Neural cell (in vitro differentiated cells): ENCODE measurements at regions not wholly inside any gene's neighbourhood (a gene's known extent, or its start where the extent isn't known, plus 50 kb on each side); places are given as distances from the start of the nearest gene placed in this dataset.

ENCODE experiments used
- H2AFZ ChIP-seq: fragments of 200-600, 300-800 bp; sonication (generic), shearing (Covaris generic); 2 replicates; pipeline ENCODE4 v1.6.0; 2014; ENCODE audit warnings: low read depth, mild to moderate bottlenecking, antibody characterized with exemption, low read length, moderate library complexity
- H3F3A ChIP-seq: fragments of 200-600 bp; shearing (Covaris generic); 2 replicates; pipeline ENCODE4 v1.6.1; 2016; ENCODE audit warnings: mild to moderate bottlenecking, moderate library complexity, mixed read lengths, antibody characterized with exemption, low read length; ENCODE audit not compliant: insufficient read depth, poor library complexity, severe bottlenecking
- H3K27ac ChIP-seq: fragments of 200-600, 300-800 bp; sonication (generic), shearing (Covaris generic); 2 replicates; pipeline ENCODE4 v1.5.1; 2014; ENCODE audit warnings: mild to moderate bottlenecking, low read length, moderate library complexity
- H3K27me3 ChIP-seq: fragments of 300-800, 200-600 bp; sonication (generic), shearing (Covaris generic); 2 replicates; pipeline ENCODE4 v1.6.0; 2014; ENCODE audit warnings: mild to moderate bottlenecking, low read depth, low read length, moderate library complexity; ENCODE audit not compliant: insufficient read depth
- H3K36me3 ChIP-seq: fragments of 300-800, 200-600 bp; sonication (generic), shearing (Covaris generic); 2 replicates; pipeline ENCODE4 v1.5.1; 2014; ENCODE audit warnings: mild to moderate bottlenecking, antibody characterized with exemption, low read length, moderate library complexity; ENCODE audit not compliant: insufficient read depth
- H3K4me2 ChIP-seq: fragments of 300-800, 200-600 bp; sonication (generic), shearing (Covaris generic); 2 replicates; pipeline ENCODE4 v1.6.0; 2014; ENCODE audit warnings: mild to moderate bottlenecking, low read length
- H3K4me3 ChIP-seq: fragments of 300-800, 200-600 bp; sonication (generic), shearing (Covaris generic); 2 replicates; pipeline ENCODE4 v1.5.1; 2014; ENCODE audit warnings: mild to moderate bottlenecking, low read length, moderate library complexity
- H3K79me2 ChIP-seq: fragments of 200-600 bp; shearing (Covaris generic); replicated peaks from 2 replicates; pipeline ENCODE4 v1.6.0; 2014; ENCODE audit warnings: mild to moderate bottlenecking, low read length, moderate library complexity; ENCODE audit not compliant: insufficient read depth
- H3K9ac ChIP-seq: fragments of 300-800, 200-600 bp; sonication (generic), shearing (Covaris generic); 2 replicates; pipeline ENCODE4 v1.6.1; 2016; ENCODE audit warnings: mild to moderate bottlenecking, low read length, mixed read lengths
- H3K9me2 ChIP-seq: fragments of 200-600 bp; shearing (Covaris generic); 2 replicates; pipeline ENCODE4 v1.6.1; 2016; ENCODE audit warnings: mild to moderate bottlenecking, low read length, mixed read lengths; ENCODE audit not compliant: insufficient read depth
- H3K9me3 ChIP-seq: fragments of 200-600, 300-800 bp; sonication (generic), shearing (Covaris generic); 2 replicates; pipeline ENCODE4 v1.6.1; 2016; ENCODE audit warnings: mild to moderate bottlenecking, mixed run types, low read length, moderate library complexity, mixed read lengths
- H4K20me1 ChIP-seq: fragments of 200-600 bp; shearing (Covaris generic); 2 replicates; pipeline ENCODE4 v1.6.1; 2016; ENCODE audit warnings: mild to moderate bottlenecking, mixed run types; ENCODE audit not compliant: insufficient read depth
- CTCF ChIP-seq: fragments of 450-650 bp; IDR thresholded peaks from 2 replicates; pipeline ENCODE4 v1.5.1; 2014; ENCODE audit warnings: antibody characterized with exemption, mild to moderate bottlenecking, moderate library complexity; ENCODE audit not compliant: poor library complexity, severe bottlenecking
- EP300 ChIP-seq: fragments of 450-650 bp; conservative IDR thresholded peaks from 2 replicates; pipeline ENCODE4 v1.6.1; 2014; ENCODE audit warnings: antibody characterized with exemption, mild to moderate bottlenecking, moderate library complexity; ENCODE audit not compliant: poor library complexity, severe bottlenecking
- EZH2 ChIP-seq: fragments of 200-600, 300-800 bp; shearing (Covaris generic), sonication (generic); IDR thresholded peaks from 2 replicates; pipeline ENCODE4 v1.6.1; 2014; ENCODE audit warnings: antibody characterized with exemption, low read length, borderline replicate concordance, mild to moderate bottlenecking; ENCODE audit not compliant: insufficient read depth, poor library complexity, severe bottlenecking
- MXI1 ChIP-seq: fragments of 450-650 bp; conservative IDR thresholded peaks from 2 replicates; pipeline ENCODE4 v1.6.1; 2014; ENCODE audit warnings: antibody characterized with exemption, mild to moderate bottlenecking; ENCODE audit not compliant: poor library complexity, severe bottlenecking
- POLR2AphosphoS5 ChIP-seq: IDR thresholded peaks from 2 replicates; pipeline ENCODE4 v1.6.1; 2012
- RAD21 ChIP-seq: fragments of 450-650 bp; conservative IDR thresholded peaks from 2 replicates; pipeline ENCODE4 v1.6.1; 2014; ENCODE audit warnings: antibody characterized with exemption, mild to moderate bottlenecking, moderate library complexity
- REST ChIP-seq: IDR thresholded peaks from 2 replicates; pipeline ENCODE4 v1.6.1; 2012; ENCODE audit warnings: borderline replicate concordance
- SMC3 ChIP-seq: fragments of 450-650 bp; conservative IDR thresholded peaks from 2 replicates; pipeline ENCODE4 v1.6.1; 2014; ENCODE audit warnings: antibody characterized with exemption, mild to moderate bottlenecking, moderate library complexity; ENCODE audit not compliant: poor library complexity
- TAF1 ChIP-seq: IDR thresholded peaks from 2 replicates; pipeline ENCODE4 v1.6.1; 2012; ENCODE audit warnings: low read depth

- TF ChIP-seq RAD21 (no peak), SMC3 (no peak), EP300 (no peak), TAF1 (no peak), POLR2AphosphoS5 (no peak), REST (no peak), CTCF (no peak), EZH2 (no peak), MXI1 (no peak)
- no peaks in the 10 kb centered on the region for H4K20me1 ChIP-seq
- H3K4me2 ChIP-seq: no peak overlapping the region
- no peaks in the 10 kb centered on the region for H3K27me3 ChIP-seq
- no peak overlapping the region for H3K27ac ChIP-seq
- H3K79me2 ChIP-seq: no peaks in the 10 kb centered on the region
- H3F3A ChIP-seq: no peaks in the 10 kb centered on the region
- no peaks in the 10 kb centered on the region for H3K9me3 ChIP-seq
- no peak overlapping the region for H3K9ac ChIP-seq
- H3K9me2 ChIP-seq: no peaks in the 10 kb centered on the region
- no peak overlapping the region for H2AFZ ChIP-seq
- no peaks in the 10 kb centered on the region for H3K36me3 ChIP-seq
- H3K4me3 ChIP-seq: no peak overlapping the region
Measured at GRCh38 chr13:74278901-74279300, 144.7 kb upstream of the KLF12 start.

- Histone ChIP-seq H3K9me2 (no peaks in the 10 kb centered on the region), H3K27ac (no peak overlapping the region), H3K9ac (no peak overlapping the region), H3K36me3 (no peaks in the 10 kb centered on the region), H3K4me2 (no peak overlapping the region), H4K20me1 (no peaks in the 10 kb centered on the region), H2AFZ (no peak overlapping the region), H3K4me3 (no peak overlapping the region), H3F3A (no peaks in the 10 kb centered on the region), H3K27me3 (no peaks in the 10 kb centered on the region), H3K9me3 (no peaks in the 10 kb centered on the region), H3K79me2 (no peaks in the 10 kb centered on the region)
- TF ChIP-seq POLR2AphosphoS5: no peak
- TF ChIP-seq SMC3: no peak
- no peak for TF ChIP-seq MXI1
- TF ChIP-seq EP300: no peak
- TF ChIP-seq EZH2: no peak
- no peak for TF ChIP-seq CTCF
- TF ChIP-seq RAD21: no peak
- no peak for TF ChIP-seq REST
- TF ChIP-seq TAF1: no peak
Measured at GRCh38 chr13:74274916-74275315, 140.7 kb upstream of the KLF12 start.
